GM20000 (cell line): ENCODE measurements at regions not wholly inside any gene's neighbourhood (a gene's known extent, or its start where the extent isn't known, plus 50 kb on each side); places are given as distances from the start of the nearest gene placed in this dataset.

Source experiments
- DNase-seq: peaks from one replicate; pipeline ENCODE4 v3.0.0; 2012; ENCODE audit warnings: low spot score
- TF ChIP-seq, protein P1 (sequence below): IDR thresholded peaks from 2 replicates; pipeline ENCODE4 v1.5.1; 2012; ENCODE audit warnings: mild to moderate bottlenecking, control low read depth; ENCODE audit errors: extremely low read depth, missing control alignments

DNA sequence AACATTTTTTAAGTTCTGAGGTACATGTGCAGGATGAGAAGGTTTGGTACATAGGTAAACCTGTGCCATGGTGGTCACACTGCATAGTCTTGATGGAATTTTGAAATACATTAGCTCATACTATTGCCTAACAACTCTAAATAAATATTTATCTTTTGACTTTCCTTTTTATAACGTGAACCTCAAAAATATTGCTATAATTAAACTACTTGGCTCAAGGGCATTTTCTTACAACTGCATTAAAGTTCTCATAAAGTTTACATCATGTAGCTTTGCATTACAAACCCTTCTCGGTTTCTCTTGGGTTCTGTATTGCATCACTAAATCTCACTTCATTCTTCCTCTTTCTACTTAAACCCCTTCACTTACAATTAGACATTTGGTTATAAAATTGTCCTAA lies 636.0 kb upstream of the PTCHD4 start:
- no peak for DNase-seq
- TF ChIP-seq, protein P1, sequence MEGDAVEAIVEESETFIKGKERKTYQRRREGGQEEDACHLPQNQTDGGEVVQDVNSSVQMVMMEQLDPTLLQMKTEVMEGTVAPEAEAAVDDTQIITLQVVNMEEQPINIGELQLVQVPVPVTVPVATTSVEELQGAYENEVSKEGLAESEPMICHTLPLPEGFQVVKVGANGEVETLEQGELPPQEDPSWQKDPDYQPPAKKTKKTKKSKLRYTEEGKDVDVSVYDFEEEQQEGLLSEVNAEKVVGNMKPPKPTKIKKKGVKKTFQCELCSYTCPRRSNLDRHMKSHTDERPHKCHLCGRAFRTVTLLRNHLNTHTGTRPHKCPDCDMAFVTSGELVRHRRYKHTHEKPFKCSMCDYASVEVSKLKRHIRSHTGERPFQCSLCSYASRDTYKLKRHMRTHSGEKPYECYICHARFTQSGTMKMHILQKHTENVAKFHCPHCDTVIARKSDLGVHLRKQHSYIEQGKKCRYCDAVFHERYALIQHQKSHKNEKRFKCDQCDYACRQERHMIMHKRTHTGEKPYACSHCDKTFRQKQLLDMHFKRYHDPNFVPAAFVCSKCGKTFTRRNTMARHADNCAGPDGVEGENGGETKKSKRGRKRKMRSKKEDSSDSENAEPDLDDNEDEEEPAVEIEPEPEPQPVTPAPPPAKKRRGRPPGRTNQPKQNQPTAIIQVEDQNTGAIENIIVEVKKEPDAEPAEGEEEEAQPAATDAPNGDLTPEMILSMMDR, result no peak

DNA sequence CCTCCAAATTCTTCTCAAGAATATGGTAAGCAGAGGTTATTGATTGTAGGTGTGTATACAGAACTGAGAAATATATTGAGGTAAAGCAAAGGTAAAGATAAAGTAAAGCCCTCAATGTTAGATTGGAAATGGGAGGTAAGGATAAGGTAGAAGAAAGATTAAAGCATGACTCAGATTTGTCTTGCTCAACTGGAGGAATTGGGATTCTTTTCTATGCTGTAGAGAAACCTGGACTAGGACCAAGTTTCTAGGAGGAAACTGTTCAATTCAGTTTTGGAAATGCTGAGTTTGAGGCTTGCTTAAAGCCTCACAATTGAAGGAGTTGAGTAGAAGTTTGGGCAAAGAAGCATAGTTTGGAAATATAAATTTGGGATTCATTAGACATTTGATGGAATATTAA lies 634.0 kb upstream of the PTCHD4 start:
- TF ChIP-seq, protein P1, result no peak
- no peak for DNase-seq

DNA sequence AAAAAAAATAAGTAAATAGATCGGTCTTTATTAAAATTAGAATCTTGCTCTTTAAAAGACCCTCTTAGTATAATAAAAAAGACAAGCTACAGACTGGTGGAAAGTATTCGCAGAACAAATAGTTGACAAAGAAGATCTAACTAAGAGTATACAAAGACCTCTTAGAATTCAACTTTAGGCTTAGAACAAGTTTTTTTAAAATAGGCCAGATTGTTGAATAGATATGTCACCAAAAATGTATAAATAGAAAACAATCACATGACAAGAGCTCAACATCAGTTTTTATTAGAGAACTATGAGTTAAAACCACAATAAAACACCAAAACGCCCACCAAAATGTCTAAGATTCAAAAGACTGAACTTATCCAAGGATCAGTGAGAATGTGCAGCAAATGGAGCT lies 632.7 kb upstream of the PTCHD4 start:
- TF ChIP-seq, protein P1, result no peak
- no peak for DNase-seq

DNA sequence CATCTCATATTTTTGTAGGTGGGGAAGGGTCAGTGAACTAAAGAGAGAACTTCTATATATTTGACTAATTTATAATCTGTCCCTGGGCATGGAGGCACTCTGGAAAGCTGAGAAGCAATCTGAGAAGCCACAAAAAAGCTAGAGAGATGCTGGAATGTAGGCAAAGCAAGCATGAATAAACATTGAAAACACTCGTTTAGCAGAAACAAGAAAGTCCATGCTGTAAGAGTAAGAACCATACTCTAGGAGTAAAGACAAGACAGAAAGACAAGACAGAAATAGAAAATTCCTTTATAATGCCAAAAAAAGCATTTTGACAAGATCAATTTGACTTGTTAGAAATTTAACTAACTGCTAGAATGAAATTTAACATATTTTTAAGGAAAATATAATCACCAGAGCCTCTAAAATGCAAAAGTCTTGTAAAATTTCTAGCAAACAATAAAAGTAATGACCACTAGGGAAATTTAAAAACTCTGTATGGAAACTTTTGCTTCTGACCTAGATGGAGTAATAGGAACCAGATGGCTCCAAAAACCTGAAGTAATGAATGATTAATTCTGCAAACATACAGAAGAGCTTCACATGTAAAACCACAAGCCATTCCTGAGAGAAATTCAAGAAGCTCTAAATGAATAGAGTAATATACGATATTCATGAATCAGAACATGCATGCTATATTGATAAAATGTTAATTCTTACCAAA lies 625.7 kb upstream of the PTCHD4 start:
- TF ChIP-seq, protein P1, result no peak
- DNase-seq, result no peak

DNA sequence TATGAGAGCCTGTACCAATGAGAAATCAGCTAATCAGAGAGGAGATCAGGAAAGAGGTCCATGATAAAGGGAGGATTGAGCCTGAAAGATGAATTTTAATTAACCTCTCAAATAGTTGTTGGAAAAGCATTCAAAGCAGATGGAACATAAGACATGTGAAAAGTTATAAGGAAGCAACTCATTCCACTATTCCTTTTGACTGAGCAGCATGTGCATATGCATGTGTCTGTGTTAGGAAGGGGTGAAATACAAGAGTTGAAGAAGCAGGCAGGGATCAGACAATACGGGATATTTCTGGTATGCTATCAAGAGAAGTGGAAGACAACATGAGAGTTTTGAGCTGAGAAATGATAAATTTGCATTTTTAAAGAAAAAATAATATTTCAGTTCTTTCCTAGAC lies 624.8 kb upstream of the PTCHD4 start:
- TF ChIP-seq, protein P1, result no peak

DNA sequence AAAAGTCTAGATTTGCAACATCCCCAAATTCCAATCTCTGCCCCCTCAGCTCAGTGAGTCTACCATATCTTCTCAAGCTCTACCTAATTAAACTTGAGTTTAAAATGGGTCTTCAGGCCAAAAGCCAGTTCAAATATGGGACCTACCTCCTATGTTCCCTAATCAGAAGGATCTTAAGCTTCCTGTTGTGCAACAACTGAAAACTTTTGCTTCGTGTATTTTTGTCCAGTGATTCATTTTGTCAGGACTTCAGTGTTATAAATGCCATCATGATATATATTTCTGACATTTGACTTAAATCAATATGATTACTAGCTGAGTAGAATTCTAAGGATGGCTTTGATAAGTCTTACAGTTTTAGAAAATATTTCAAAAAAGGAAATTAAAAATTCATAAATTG lies 622.6 kb upstream of the PTCHD4 start:
- no peak for DNase-seq

More for the DNA sequence above, 624.8 kb upstream of the PTCHD4 start:
- no peak for DNase-seq

DNA sequence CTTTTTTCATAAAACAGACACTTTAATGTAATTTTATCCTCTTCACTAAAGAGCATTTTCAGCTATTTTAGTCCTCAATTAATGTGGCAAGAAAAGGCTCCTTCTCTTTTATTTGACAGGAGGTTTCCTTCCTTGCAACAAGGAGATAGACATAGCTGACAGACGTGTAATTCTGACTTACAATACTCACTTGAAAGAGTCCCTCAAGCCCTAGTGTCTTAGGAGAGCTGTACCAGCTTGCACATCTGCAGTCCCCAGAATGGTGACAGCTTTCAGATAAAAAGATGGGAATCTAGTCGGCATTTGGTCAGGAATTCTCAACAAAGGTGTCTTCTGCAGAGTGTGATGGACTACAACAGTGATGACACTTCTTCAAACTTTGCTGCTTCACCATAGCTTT lies 603.7 kb upstream of the PTCHD4 start:
- TF ChIP-seq, protein P1, result no peak
- no peak for DNase-seq

More for the DNA sequence above, 622.6 kb upstream of the PTCHD4 start:
- TF ChIP-seq, protein P1, result no peak
